CD4-positive, alpha-beta T cell (primary cell): ENCODE measurements at regions not wholly inside any gene's neighbourhood (a gene's known extent, or its start where the extent isn't known, plus 50 kb on each side); places are given as distances from the start of the nearest gene placed in this dataset.

Experiments
- ATAC-seq: fragments of 200-7000 bp; cut with Tn5 transposase; one replicate; pipeline ENCODE4 v1.10.0; 2022; ENCODE audit warnings: mild to moderate bottlenecking; ENCODE audit not compliant: poor library complexity
- CTCF ChIA-PET: fragments of 350-600 bp; sonication (Branson Sonifier 250); formaldehyde crosslinking; loops from one replicate; lab custom pipeline; 2021; ENCODE audit warnings: antibody characterized with exemption, inconsistent platforms; lab: Charles Lee
- POLR2A ChIA-PET: fragments of 350-600 bp; sonication (Branson Sonifier 250); formaldehyde crosslinking; loops from one replicate; lab custom pipeline; 2021; ENCODE audit warnings: antibody characterized with exemption, inconsistent platforms; lab: Charles Lee
- DNase-seq, 14 experiments: peaks; one replicate each; pipeline ENCODE4 v3.0.0-alpha.2; 2013 to 2020; ENCODE audit warnings: mixed read lengths in 2 of 14
- H3K27ac ChIP-seq, 2 donors: one replicate each; pipeline versions ENCODE4 v1.5.1 to v1.7.0; 2013; ENCODE audit warnings: low read length in 2 of 2, low read depth in 1 of 2, mild to moderate bottlenecking in 1 of 2
- H3K27me3 ChIP-seq, 2 experiments: 1 replicate in 1 of 2; 2 replicates in 1 of 2; pipeline versions ENCODE4 v1.6.1 to v1.7.0; 2013; ENCODE audit warnings: low read length in 2 of 2, control low read depth in 1 of 2, mild to moderate bottlenecking in 1 of 2, moderate library complexity in 1 of 2; ENCODE audit not compliant: insufficient read depth in 2 of 2, control insufficient read depth in 1 of 2
- H3K36me3 ChIP-seq: one replicate; pipeline ENCODE4 v1.6.1; 2013; ENCODE audit warnings: low read length, control low read depth; ENCODE audit not compliant: insufficient read depth
- H3K4me1 ChIP-seq: one replicate; pipeline ENCODE4 v1.6.1; 2013; ENCODE audit warnings: low read length, control low read depth; ENCODE audit not compliant: insufficient read depth
- H3K4me3 ChIP-seq: one replicate; pipeline ENCODE4 v1.5.1; 2013; ENCODE audit warnings: mild to moderate bottlenecking, low read length, moderate library complexity
- H3K9me3 ChIP-seq, 2 experiments: 1 replicate in 1 of 2; 2 replicates in 1 of 2; pipeline versions ENCODE4 v1.6.1 to v1.7.0; 2013; ENCODE audit warnings: low read length in 2 of 2, mild to moderate bottlenecking in 2 of 2, control low read depth in 1 of 2, moderate library complexity in 1 of 2; ENCODE audit not compliant: control insufficient read depth in 1 of 2, insufficient read depth in 1 of 2
- H3K27ac Mint-ChIP-seq: one replicate; pipeline ENCODE4 v1.8.0; 2020; ENCODE audit warnings: mixed read lengths
- H3K27me3 Mint-ChIP-seq: one replicate; pipeline ENCODE4 v1.8.0; 2021; ENCODE audit warnings: mixed read lengths
- H3K36me3 Mint-ChIP-seq: one replicate; pipeline ENCODE4 v1.8.0; 2021; ENCODE audit warnings: low read depth, mixed read lengths
- H3K4me1 Mint-ChIP-seq: one replicate; pipeline ENCODE4 v1.8.0; 2021; ENCODE audit warnings: low read depth, mixed read lengths
- H3K4me3 Mint-ChIP-seq: one replicate; pipeline ENCODE4 v1.8.0; 2020; ENCODE audit warnings: mild to moderate bottlenecking, mixed read lengths
- H3K9me3 Mint-ChIP-seq: one replicate; pipeline ENCODE4 v1.8.0; 2020; ENCODE audit warnings: mixed read lengths
- intact Hi-C, 2 experiments: fragments of 100-400 bp; cut with DNase I in 1 of 2; cut with micrococcal nuclease in 1 of 2; formaldehyde crosslinking; loops; one replicate each; pipeline versions ENCODE4 v1.15.1 to v1.9.0; 2023 to 2025; cut with DNase I, micrococcal nuclease
- TF ChIP-seq, protein P1 (sequence below): fragments of 200-600 bp; IDR thresholded peaks from one replicate; pipeline ENCODE4 v1.8.0; 2022; ENCODE audit warnings: antibody characterized with exemption, mild to moderate bottlenecking

DNA sequence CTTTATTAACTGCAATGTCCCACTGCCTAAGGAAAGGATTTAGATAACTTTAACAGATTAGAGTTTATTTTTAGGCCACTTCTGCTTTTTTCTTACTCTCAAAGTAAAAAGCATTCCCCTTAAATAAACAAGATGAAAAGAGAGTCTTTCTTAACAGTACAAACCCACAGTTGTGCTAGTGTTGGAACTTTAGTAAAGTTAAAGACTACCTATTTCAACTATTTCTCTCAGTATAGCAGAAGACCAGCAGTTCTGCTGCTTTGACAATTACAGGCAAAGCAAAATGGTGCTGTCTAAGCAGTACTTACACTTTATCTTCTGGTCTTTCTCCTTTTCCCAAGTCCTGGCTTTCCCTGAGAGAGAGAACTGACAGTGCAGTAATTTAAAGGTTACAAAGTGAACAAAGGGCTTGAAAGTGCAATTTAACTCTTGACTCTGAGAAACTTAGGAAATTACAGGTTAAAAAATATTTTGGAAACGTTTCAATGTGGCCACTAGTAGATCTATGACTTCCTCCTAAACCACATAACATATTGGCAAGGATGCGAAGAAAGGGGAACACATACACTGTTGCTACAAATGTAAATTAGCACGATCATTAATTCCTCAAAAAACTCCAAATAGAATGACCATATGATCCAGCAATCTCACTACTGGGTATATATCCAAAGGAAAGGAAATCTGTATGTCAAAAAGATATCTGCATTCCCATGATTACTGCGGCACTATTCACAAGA, 135.4 kb upstream of the POGK start:
- ATAC-seq (no peak), DNase-seq (no peak)
- Mint-ChIP-seq H3K27ac (no peak overlapping the region), H3K27me3 (peaks cover 66% of the 10 kb centered on the region), H3K4me3 (no peak overlapping the region), H3K36me3 (no peaks in the 10 kb centered on the region), H3K9me3 (no peaks in the 10 kb centered on the region), H3K4me1 (no peaks in the 10 kb centered on the region)
- CTCF ChIA-PET = no interaction called here
- TF ChIP-seq, protein P1, sequence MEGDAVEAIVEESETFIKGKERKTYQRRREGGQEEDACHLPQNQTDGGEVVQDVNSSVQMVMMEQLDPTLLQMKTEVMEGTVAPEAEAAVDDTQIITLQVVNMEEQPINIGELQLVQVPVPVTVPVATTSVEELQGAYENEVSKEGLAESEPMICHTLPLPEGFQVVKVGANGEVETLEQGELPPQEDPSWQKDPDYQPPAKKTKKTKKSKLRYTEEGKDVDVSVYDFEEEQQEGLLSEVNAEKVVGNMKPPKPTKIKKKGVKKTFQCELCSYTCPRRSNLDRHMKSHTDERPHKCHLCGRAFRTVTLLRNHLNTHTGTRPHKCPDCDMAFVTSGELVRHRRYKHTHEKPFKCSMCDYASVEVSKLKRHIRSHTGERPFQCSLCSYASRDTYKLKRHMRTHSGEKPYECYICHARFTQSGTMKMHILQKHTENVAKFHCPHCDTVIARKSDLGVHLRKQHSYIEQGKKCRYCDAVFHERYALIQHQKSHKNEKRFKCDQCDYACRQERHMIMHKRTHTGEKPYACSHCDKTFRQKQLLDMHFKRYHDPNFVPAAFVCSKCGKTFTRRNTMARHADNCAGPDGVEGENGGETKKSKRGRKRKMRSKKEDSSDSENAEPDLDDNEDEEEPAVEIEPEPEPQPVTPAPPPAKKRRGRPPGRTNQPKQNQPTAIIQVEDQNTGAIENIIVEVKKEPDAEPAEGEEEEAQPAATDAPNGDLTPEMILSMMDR = no peak
- no peaks in the 10 kb centered on the region for H3K9me3 ChIP-seq
- no peak overlapping the region for H3K27ac ChIP-seq
- intact Hi-C loops = no loop called here
- H3K36me3 ChIP-seq = no peaks in the 10 kb centered on the region
- no peaks in the 10 kb centered on the region for H3K4me1 ChIP-seq
- POLR2A ChIA-PET = no interaction called here
- H3K4me3 ChIP-seq = no peak overlapping the region
- H3K27me3 ChIP-seq = peaks cover 0 to 25% of the 10 kb centered on the region in 2 experiments

DNA sequence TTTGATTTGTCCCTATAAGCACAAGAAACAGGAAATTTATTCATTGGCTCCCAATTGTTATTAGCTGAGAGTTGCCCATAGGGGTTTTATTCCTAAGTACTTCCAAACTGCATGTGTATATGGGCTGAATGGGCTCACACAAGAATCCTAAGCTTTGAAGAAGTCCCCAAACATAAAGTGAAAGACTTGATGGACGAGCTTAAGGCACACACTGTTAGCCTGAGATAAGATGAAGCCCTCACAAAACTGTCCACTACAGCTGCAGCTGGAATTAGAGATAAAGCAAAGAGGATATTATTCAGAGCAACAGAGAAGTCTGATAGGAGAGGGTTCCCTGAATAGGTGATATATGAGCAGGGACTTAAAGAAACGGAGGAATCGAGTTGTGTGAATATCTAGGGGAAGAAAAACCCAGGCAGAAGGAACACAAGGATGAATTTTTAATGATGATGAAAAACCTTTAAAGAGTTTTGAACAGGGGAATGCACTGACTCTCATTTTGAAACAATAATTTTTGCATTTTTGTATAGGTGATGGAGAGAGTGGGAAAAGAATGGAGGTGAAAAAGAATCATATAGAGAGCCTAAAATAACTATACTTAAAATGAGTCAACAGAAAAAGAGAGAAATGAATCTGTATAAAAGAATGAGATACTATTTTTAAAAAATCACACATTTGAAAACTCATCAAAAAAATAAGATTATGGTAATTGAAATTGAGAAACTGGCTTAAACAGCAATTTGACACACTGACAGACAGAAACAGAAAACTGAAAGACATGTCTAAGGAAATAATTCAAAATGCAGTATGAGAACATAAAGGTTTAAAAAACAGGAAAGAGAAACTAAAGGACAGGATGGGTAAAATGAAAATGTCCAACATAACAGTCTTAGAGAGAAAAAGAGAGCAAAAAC, 133.6 kb upstream of the POGK start:
- DNase-seq = no peak
- intact Hi-C loops = no loop called here
- Histone ChIP-seq H3K9me3 (no peaks in the 10 kb centered on the region), H3K36me3 (no peaks in the 10 kb centered on the region), H3K27ac (no peak overlapping the region), H3K4me3 (no peak overlapping the region), H3K4me1 (no peaks in the 10 kb centered on the region), H3K27me3 (peaks cover 0 to 22% of the 10 kb centered on the region in 2 experiments)
- TF ChIP-seq, protein P1 = no peak
- Mint-ChIP-seq H3K27me3 (peaks cover 55% of the 10 kb centered on the region), H3K27ac (no peak overlapping the region), H3K36me3 (no peaks in the 10 kb centered on the region), H3K4me1 (no peaks in the 10 kb centered on the region), H3K4me3 (no peak overlapping the region), H3K9me3 (no peaks in the 10 kb centered on the region)
- CTCF ChIA-PET = no interaction called here
- POLR2A ChIA-PET = no interaction called here
- no peak for ATAC-seq

DNA sequence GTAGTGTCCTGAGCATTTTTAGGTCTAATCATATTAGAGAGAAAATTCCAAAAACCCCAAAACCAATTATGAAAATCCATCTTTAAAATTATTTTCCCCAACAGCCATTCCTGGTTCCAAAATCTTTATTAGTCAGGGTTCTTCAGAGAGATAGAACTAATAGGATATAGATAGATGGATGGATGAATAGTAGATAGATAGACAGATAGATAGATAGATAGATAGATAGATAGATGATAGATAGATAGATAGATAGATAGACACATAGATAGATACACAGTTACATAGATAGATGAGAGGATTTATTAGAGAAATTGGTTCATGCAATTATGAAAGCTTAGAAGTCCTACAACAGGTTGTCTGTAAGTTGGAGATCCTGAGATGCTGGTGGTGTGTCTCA, 122.7 kb upstream of the POGK start:
- no peak overlapping the region for H3K27ac ChIP-seq
- Mint-ChIP-seq H3K27me3 (peaks cover 13% of the 10 kb centered on the region), H3K36me3 (no peaks in the 10 kb centered on the region), H3K4me1 (no peaks in the 10 kb centered on the region), H3K4me3 (no peak overlapping the region), H3K27ac (no peak overlapping the region), H3K9me3 (peaks cover 7% of the 10 kb centered on the region)
- intact Hi-C loops = no loop called here
- CTCF ChIA-PET = no interaction called here
- H3K4me3 ChIP-seq = no peak overlapping the region
- no peaks in the 10 kb centered on the region for H3K36me3 ChIP-seq
- POLR2A ChIA-PET = no interaction called here
- H3K9me3 ChIP-seq = peaks cover 0 to 4% of the 10 kb centered on the region in 2 experiments
- ATAC-seq (no peak), DNase-seq (no peak)
- H3K4me1 ChIP-seq = no peaks in the 10 kb centered on the region
- TF ChIP-seq, protein P1 = no peak
- peaks cover 0 to 4% of the 10 kb centered on the region in 2 experiments for H3K27me3 ChIP-seq
